GM19452 (cell line): ENCODE measurements at regions not wholly inside any gene's neighbourhood (a gene's known extent, or its start where the extent isn't known, plus 50 kb on each side); places are given as distances from the start of the nearest gene placed in this dataset.
"Not testable (repeated sequence)": the region's sequence is repeated elsewhere in the genome, so short reads cannot be mapped to it uniquely, and the experiment has no call there.

Experiments used
- ATAC-seq: cut with Tn5 transposase; IDR thresholded peaks from one replicate; pipeline ENCODE4 v1.9.1; 2021; ENCODE audit not compliant: unreplicated experiment

DNA sequence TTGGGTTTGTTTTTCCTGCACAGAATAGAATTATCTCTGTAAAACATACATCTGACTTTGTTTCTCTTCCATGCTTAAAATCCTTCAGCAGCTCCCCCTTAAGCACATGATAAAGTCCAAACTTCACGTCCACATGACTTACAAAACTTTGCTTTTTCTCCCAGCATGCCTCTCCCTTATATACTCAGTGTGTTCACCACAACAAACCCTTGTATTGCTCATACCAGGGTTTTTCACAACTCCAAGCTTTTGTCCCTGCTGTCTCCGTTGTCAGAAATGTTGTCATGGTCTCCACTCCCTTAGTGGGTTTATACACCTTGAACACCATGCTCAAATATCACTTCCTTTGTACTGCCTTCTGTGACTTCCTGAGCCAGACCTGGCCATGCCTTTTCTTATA lies 91.1 kb upstream of the MITF start:
- no peak for ATAC-seq

DNA sequence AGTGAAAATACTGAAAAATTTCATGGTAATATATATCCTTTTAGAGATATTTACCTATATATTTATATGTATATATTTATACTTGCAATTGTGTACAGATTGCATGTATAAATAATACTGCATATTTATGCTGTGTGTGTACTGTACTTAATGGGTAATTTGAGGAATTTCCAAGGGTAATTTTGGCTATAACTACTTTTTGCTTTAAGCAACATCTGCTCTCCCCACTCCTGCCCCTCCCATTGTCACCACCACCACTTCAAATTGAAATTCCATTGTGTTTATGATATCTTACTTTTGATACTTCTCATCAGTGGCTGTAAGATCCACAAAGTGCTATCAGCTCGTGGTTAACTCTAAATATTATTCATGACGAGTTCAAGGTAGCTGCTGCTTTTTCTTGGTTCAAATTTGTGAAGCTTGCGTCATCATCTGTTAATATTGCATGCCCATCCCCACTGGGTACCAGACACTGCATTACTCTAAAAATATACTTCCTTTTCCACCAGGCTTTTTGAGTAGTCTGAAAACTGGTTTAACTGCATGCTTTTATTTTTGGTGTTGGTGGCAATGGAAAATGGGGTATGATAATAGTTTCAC lies 91.7 kb upstream of the MITF start:
- ATAC-seq, result no peak

DNA sequence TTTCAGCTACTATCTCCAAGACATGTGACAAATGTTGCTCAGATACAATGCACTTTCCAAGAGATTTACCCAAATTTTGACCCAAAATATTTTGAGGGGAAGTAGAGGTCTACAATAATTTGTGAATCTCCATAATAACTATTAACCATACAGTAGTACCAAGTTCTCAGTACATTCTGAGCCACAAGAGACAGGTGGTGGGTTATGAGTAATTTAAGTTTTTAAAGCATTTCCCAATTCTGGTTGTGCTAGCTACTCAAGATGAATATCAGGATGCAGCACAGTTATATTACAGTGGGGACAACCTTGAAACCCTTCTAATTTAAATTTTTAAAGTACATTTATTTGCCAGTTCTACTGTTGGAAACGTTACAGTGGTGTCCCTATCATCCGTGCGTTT lies 92.2 kb upstream of the MITF start:
- no peak for ATAC-seq

DNA sequence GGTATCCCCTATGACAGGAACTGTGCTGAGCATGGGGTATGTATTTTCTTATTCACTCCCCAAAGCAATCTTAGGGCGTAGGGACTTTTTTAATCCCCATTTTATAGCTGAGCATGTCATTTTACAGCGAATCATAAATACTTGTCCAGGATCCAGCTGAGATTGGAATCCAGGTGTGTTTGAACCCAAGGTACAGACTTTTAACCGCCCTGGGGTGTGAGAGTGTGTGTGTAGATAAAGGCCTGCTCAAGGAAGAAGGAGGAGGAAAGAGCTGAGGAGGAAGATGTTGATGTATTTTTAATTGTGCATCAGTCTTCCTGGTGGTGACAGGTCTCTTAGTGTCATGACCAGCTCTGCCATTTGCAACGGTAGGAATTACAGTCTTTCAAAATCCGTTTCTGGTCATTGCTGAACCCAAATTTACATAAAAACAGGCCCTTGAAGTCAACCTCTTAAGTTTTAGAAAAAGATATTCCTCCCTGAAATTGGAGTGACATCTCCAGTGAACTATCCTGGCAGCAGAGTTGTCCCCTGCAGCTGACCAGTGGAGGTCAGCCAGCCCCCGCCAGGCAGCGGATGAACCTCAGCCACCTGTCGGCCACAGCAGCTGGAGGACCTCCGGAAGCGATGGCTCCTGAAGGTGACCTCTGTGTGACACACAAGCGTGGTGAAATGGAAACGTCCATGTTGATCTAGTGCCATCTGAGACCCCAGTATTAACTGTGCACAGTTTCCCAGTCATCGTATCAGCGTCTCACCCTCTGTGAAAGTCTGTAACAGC lies 92.8 kb upstream of the MITF start:
- no peak for ATAC-seq

DNA sequence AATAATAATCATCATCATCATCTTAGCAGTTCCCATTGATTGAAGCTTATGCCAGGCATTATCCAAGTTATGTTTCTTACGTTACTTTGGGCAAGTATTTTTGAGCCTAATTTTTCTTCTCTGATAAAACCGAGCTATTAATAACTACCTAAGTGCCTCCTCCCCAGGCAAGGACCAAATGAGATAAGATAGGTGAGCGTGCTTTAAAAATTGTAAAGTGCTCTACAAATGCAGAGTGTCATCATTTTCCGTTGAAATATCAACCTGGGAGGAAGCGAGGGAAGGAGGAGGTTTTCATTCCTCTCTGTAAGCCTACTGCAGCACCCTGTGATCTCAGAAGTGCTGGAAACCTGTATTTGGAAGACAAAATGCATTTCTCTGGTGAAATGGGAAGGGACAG lies 96.7 kb upstream of the MITF start:
- no peak for ATAC-seq

DNA sequence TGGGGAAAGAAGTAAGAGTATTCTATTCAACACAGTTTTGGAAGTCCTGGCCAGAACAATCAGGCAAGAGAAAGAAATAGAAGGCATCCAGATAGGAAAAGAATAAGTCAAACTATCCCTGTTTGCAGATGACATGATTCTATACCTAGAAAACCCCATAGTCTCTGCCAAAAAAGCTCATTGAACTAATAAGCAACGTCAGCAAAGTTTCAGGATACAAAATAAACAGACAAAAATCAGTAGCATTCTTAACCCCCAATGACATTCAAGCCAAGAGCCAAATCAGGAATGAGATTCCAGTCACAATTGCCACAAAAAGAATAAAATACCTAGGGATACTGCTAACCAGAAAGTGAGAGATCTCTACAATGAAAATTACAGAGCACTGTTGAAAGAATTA lies 99.4 kb upstream of the MITF start:
- ATAC-seq, result no peak

DNA sequence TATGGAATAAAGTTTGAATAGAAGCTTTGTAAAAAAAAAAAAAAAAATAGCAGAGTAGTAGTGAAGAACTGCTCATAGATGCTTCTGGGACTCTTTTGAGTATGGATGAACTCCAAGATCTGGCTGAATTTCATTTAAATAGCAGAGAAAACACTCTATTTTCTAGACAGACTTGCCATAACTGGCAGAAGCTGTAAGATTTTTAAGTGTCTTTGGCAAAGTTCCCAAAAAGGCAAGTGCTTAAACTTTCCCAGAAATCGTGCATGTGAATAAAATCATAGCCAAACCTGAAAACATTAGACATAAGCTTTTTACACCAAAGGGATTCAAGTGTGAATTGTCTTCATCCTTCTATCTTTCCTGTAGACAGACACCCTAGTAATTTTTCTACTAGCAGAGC lies 110.3 kb upstream of the MITF start:
- ATAC-seq, result no peak

DNA sequence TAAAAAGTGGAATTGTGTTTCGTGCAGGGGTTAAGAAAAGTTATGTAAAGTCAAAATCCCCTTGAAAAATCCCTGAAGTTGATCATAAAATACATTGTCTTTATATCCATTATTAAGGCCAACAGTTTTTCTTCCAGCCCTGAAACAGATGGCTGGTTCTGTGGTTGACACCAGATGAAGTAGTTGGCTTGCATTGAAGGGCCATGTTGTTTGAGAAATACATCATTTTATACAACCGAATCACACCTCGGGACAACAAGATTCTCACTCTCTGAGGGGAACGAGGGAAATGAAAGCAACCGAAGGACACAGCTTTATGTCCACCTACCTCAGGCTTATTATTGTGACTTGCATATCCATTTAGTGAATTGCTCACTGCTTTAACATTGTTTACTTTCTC lies 126.0 kb upstream of the MITF start:
- ATAC-seq, result no peak

DNA sequence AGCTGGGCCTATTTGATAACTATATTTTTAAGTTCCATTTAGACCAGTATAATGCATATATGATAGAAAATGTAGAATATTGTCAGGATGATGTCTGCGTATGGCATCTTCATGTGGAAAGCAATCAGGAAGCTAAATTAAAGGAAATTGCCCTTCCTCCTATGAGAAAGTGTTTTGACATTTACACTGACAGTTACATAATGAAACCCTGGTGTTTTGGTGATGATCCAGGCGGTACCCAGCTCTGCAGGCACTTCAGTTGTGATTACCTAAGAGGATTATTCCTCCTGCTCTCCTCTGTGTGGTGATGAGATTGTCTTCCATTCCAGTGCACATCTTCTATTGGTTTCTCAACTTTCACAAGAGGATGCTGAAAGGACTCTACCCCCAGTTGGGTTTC lies 126.5 kb upstream of the MITF start:
- no peak for ATAC-seq

DNA sequence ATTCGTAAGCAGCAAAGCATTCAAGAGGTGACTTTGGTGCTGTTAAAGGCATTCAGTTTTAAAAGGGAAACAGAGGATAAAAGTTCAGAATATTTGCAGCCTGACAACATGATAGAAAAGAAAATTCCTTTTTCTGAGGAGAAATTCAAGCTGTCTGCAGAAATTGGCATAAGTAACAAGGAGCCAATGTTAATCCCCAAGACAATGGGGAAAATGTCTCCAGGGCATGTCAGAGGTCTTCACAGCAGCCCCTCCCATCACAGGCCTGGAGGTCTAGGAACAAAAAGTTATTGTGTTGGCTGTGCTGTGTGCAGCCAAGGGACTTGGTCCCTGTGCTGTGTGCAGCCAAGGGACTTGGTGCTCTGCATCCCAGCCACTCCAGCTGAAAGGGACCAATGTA lies 129.7 kb upstream of the MITF start:
- not testable (repeated sequence) for ATAC-seq

DNA sequence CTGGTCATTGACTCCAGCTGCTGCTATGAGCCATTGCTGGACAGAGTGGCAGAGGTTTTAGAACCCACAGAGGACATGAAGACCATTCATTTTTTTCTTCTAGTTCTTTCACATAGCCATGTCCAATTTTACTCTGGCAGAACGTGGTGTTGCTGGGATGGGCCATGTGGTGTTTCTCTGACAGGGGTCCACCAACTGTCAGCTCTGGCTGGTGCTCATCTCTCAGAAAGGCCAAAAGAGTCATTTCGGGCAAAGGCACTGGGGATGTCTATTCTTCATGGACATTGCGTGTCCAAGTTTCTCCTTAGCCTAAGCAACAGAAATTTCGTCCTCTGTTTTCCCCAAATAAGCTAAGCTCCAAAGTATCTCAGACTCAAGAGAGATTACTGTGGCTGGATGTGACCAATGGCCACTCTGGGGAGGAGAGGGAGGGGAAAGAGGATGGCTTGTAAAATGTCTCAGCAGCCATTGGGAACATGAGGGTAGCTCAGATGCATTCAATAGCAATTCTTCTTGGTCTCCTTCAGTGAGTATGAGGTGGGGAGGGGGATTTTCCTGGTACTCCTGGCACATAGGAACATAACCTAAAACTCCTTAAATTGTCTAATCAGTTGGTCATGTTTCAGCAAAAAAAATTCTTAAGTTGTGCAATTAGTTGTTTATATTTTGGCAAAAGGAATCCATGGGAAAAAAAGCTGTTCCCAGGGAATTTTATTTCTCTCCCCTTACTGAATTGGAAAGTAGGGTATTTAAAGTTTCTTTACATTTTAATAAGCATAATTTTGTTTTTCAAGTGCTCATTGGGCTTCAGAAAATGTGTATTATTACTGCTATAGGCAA lies 131.6 kb upstream of the MITF start:
- ATAC-seq, result no peak

DNA sequence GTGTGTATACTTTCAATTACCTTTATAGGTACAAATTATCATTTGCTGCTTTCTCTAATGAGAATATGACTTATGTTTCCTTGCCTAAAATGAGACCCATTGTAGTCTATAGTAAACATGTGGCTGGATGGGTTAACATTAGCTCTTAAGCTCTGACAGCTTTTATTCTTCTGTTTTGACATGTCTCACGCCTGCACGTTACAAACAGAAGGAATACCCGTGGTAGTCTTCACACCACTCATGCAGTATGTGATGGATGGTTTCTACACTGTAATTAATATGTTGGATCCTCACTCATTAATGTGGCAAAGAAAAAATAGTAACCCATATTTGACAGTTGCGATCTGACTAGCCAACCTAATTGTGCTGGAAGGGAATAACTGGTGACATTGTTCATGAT lies 133.4 kb upstream of the MITF start:
- ATAC-seq, result no peak

DNA sequence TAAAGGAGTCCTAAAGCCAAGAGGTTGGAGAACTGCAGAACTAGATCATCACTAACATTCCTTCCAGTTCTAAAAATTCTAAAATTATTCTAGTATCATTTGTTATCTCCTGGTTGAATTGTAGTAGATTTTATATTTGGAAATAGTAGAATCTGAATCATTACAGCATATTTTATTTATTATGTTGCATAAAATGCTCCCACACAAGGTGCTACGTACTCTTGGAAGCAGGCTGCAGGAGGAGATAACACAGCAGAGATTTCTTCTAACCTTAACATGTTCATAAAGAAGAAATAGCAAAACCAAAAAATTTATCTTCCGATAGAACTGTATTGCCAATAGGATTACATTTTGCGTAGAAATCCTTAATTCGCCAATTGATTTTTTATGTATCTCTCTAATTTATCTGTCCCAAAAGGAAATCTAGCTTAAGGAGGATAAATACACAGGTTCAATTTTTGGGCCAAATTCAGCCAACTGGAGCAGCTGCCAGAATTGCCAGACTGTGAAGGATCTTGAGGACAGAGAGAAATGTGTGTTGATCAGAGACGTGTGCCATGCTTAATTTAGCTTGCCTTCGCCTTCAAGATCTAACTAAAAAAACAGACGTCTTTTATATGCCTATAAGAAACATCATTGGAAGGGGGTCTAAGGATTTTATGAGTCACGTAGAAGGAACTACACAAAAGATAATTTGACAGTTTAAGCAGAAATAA lies 134.4 kb upstream of the MITF start:
- no peak for ATAC-seq

DNA sequence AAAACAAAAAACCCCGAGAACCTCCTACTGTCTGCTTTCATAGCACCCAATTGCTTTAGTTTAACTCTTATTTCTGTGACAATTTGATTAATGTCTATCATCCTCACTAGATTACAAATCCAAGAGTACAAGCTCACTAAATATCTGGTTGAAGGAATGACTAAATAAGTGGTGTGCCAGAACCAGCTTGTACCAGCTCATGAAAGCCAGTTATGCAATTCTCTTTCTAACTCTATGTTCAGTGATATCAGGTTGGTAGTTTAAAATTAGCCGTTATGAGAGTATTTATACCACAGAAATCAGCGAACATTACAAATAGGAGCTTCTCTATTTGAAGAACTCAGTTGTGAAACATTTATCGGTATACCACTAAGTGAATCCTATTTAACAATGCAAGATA lies 137.2 kb upstream of the MITF start:
- no peak for ATAC-seq

DNA sequence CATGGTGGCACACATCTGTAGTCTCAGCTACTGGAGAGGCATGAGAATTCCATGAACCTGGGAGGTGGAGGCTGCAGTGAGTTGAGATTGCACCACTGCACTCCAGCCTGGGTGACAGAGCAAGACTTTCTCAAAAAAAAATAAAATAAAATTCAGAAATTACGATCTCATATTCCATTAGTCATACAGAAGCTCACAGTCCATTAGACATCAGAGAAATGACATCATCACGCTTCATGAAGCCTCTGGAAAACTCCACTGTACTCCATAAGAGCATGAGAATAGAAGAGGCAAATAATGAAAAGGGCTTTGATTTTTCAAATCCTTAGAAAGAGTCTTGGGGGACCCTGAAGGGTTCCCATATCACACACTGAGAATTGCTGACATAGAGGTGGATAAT lies 145.0 kb upstream of the MITF start:
- no peak for ATAC-seq

DNA sequence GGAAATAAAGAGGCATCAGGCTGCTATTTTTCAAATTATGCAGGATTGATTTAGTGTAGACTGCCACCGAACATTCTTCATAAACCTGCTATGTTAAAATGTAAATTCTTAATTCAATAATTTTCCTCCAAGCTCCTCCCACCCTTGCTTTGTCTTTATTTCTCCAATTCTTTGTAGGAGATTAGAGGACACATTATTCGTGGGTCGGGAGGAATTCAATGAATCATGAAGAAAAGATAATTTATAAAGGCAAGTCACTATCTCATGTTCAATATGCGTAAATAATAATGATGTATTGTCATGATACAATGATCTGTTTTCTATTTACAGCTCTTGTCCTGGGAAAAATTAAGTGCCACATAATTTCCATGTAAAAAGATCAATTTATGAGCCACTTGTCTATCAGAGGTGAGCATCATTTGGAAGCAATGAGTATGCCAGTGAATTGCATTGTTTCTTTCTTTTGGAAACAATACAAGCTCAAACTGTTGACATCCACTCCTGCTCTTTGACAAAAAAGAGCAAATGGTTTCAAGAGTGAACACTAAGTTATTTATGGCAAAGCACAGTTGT lies 148.0 kb upstream of the MITF start:
- no peak for ATAC-seq

DNA sequence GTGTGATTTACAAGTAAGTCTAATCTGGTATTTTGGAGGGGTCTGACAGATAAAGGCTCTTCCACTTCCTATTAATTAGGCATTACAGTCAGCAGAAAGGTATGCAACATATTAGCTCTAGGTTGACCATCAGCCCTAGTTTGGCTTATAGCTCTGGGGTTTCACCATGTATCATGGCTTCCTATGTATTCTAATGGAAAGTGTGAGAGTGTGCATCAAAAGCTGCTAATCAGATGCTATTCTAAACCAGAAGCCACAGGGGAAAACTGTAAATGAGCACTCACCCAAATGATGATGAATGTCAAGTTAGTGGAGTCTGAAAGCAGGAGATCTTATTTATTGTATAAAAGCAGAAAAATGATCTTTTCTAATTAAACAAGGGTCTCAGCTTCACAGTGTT lies 149.2 kb upstream of the MITF start:
- no peak for ATAC-seq

DNA sequence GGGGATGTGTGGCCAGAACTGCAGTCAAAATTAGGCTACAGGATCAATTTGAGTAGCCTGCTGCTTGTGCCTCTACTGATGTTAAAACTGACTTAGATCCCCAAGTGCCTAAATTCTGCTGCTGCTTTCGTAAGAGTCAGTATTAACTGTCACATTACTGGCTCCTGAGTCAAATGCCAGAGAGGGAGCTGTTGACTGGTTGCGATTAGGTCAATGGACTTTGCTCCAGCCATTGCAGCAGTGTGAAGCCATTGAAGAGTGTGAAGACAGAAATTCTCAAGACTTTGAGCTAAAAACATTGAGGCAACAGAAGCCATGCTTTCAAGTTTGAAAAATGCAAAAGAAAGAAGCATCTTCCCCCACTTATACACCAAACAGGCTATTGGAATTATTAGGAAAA lies 151.1 kb upstream of the MITF start:
- ATAC-seq, result no peak

DNA sequence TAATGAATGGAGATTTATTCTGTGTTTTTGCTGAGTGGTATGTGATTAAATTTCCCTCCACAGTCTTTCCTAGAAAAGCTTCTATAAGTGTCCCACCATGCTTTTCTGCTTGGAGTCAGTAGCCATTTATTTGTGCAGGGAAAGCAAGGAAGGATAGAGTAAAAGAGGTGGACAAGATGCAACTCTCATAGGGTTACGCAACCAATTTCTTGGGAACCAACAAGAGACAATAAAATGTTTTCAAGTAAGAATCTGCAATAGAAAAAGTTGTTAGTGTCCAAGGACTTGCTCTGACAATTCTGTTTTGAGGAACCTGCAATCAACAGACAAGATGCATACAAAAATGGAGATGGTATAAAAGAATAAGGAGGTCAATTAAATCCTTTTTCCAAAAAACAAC lies 153.8 kb upstream of the MITF start:
- ATAC-seq, result no peak

DNA sequence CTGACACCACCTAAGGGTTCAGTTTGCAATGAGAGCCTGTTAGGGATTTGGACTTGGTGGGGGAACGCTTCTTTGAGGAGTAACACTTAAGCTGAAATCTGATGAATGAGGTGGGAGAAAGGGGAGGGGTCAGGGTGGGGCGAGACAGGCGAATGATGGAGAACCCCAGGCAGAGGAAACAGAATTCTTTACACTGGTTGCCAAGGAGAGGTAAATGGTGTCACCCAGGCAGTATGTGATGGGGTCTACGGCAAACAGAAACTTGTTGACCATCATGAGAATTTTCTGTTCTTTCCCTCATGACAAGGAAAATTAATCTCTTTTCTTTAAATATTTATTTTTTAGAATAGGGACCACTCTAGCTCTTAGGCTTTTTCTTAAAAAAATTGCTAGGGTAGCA lies 157.2 kb upstream of the MITF start:
- no peak for ATAC-seq
